ENCODE measurements at regions not wholly inside any gene's neighbourhood (a gene's known extent, or its start where the extent isn't known, plus 50 kb on each side); places are given as distances from the start of the nearest gene placed in this dataset.
A peak's percentile ranks its signal among the peaks of the same experiment; 100 is the strongest.
"Not testable (repeated sequence)": the region's sequence is repeated elsewhere in the genome, so short reads cannot be mapped to it uniquely, and the experiment has no call there.

DNA sequence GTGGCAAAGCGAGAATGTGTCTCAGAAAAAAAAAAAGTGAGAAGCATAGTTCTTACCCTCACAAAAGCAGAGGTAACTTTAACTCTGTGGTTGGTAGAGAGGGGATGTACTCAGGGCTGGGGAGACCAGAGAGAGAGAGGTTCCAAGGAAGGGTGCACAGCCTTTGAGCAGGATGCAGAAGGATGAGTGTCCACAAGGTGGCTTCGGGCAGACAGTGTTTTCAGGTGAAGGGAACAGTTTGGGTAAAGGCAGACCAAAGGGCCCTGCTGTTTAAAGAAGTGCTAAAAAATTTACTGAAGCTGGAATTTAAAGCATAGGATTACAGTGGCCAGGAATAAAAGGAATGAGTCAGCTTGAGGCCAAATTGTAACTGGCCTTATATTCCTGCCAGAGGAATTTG lies 2240.6 kb downstream of the EPHA3 start:
- H3K27me3 Mint-ChIP-seq, H3K27ac Mint-ChIP-seq, POLR2A ChIA-PET, DNase-seq, H3K36me3 Mint-ChIP-seq, H3K4me3 Mint-ChIP-seq, ATAC-seq, H3K4me1 Mint-ChIP-seq: not testable (repeated sequence)
- H3K9me3 Mint-ChIP-seq: peaks cover 8 to 56% (median 17%) of the 10 kb centered on the region in 9 donors

- peaks cover 0 to 51% (median 13%) of the 10 kb centered on the region in 9 donors for H3K9me3 Mint-ChIP-seq
- H3K36me3 Mint-ChIP-seq, ATAC-seq, H3K4me3 Mint-ChIP-seq, H3K4me1 Mint-ChIP-seq, DNase-seq, POLR2A ChIA-PET, H3K27me3 Mint-ChIP-seq, H3K27ac Mint-ChIP-seq: not testable (repeated sequence)
Measured at GRCh38 chr3:91349072-91349471, 2241.7 kb downstream of the EPHA3 start.

DNA sequence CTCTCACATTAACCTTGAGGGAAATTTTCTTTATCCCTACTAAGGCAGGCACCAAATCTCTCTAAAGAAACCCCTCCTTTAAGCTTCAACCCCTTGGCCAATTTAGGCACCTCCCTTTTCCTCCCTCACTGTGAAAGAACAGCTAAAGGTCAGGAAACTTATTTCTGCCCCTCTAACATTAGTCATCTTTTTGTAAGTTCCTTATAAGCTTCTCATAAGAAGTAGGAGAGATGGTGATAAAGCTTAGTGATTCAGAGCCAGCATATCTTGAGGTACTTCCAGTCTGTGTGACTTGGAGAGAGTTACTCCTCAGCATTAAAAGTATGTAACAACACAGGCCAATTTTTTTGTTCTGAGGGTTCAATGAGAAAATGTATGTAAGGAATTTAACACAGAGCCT lies 2244.7 kb downstream of the EPHA3 start:
- H3K27me3 Mint-ChIP-seq, POLR2A ChIA-PET, H3K36me3 Mint-ChIP-seq, DNase-seq, H3K4me3 Mint-ChIP-seq, H3K27ac Mint-ChIP-seq, ATAC-seq, H3K4me1 Mint-ChIP-seq: not testable (repeated sequence)
- H3K9me3 Mint-ChIP-seq: peaks cover 8 to 40% (median 12%) of the 10 kb centered on the region in 9 donors

DNA sequence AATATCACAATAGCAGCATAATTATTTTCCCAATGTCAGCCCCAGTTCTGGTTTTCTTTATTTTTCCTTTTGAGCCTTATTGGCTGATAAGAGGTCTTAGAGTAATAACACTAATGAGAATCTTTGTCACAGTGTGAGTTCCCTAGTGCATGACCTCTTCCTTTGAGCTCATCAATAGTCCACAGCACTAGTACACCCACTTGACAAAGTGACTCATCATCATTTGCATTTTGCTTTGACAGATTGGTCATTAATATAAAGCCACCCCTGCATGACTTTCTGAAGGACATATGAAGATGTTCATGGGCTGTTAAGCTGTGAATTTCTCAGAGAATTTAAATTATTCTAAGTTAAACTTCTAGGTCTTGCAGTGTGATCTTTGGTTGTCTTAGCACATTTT lies 2251.9 kb downstream of the EPHA3 start:
- DNase-seq, H3K4me3 Mint-ChIP-seq, H3K27me3 Mint-ChIP-seq, H3K36me3 Mint-ChIP-seq, H3K4me1 Mint-ChIP-seq, ATAC-seq, H3K27ac Mint-ChIP-seq, POLR2A ChIA-PET: not testable (repeated sequence)
- peaks cover 6 to 32% (median 12%) of the 10 kb centered on the region in 9 donors for H3K9me3 Mint-ChIP-seq

DNA sequence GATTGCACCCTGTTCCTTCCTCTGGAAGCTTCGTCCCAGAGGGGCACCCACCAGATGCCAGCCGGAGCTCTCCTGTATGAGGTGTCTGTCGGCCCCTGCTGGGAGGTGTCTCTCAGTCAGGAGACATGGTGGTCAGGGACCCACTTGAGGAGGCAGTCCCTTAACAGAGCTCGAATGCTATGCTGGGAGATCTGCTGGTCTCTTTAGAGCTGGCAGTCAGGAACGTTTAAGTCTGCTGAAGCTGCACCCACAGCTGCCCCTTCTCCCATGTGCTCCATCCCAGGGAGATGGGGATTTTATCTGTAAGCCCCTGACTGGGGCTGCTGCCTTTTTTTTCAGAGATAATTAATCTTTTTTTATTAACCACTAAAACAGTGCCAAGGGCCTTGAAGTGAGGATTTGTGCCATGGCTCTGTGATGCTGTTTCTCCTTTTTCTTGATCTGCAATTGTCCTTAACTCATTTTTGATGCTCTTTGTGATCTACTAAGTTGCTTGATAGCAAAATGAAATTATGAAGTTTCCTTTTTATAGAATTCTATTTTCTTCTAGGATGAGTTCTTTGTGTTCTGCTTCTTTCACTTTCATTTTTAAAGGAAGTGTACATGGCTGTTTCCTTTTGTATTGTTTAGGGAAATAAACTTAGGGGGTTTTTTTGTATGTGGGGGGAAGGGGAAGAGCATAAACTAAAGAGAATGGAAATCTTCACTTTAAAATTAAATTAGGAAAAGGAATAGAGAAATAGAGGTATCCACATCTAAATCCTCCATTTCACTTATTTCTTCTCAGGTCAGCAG lies 2275.9 kb downstream of the EPHA3 start:
- POLR2A ChIA-PET: not testable (repeated sequence)
- H3K4me3 Mint-ChIP-seq: peak overlapping the region in 1 of 10 donors; percentile 34

DNA sequence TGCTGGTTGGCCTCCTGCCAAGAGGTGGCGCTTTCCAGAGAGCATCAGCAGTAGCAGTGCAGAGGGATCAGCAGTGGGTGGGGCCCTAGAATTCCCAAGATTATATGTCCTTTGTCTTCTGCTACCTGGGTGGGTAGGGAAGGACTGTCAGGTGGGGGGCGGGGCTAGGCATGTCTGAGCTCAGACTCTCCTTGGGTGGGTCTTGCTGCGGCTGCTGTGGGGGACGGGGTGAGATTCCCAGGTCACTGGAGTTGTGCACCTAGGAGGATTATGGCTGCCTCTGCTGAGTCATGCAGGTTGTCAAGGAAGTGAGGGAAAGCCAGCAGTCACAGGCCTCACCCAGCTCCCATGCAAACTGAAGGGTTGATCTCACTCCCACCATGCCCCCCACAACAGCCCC lies 2296.5 kb downstream of the EPHA3 start:
- ATAC-seq, H3K4me1 Mint-ChIP-seq, H3K27me3 Mint-ChIP-seq, DNase-seq, POLR2A ChIA-PET, H3K27ac Mint-ChIP-seq, H3K4me3 Mint-ChIP-seq, H3K36me3 Mint-ChIP-seq: not testable (repeated sequence)
- peaks cover 0 to 13% (median 9%) of the 10 kb centered on the region in 9 donors for H3K9me3 Mint-ChIP-seq

More for the DNA sequence above, 2275.9 kb downstream of the EPHA3 start:
- H3K4me1 Mint-ChIP-seq, H3K27me3 Mint-ChIP-seq, DNase-seq, H3K36me3 Mint-ChIP-seq, ATAC-seq, H3K27ac Mint-ChIP-seq: not testable (repeated sequence)
- H3K9me3 Mint-ChIP-seq: peaks cover 6 to 40% (median 23%) of the 10 kb centered on the region in 9 donors

GRCh38 chr3:91442063-91442462 lies 2334.6 kb downstream of the EPHA3 start:
- H3K27ac Mint-ChIP-seq, H3K36me3 Mint-ChIP-seq, H3K4me3 Mint-ChIP-seq, ATAC-seq, H3K4me1 Mint-ChIP-seq, POLR2A ChIA-PET, DNase-seq, H3K27me3 Mint-ChIP-seq: not testable (repeated sequence)
- H3K9me3 Mint-ChIP-seq: peaks cover 0 to 29% (median 3%) of the 10 kb centered on the region in 9 donors

DNA sequence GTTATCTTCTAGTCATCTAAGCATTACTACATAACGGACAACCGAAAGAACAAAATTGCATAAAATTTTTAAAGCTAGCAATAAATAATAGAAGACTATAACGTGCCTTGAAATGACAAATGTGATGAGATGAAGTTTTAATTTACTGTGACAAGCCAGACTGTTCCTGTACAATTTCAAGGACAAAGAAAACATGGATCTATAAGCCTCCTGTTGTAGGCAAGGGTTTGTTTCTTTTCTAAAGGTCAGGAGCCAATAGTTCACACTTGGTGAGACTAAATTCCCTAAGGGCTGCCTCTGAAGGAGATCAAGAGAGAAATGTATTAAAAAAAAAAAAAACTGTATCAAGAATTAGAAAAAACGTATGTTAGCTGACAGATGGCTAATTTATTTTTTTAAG lies 2335.1 kb downstream of the EPHA3 start:
- POLR2A ChIA-PET, DNase-seq: not testable (repeated sequence)

GRCh38 chr3:91448379-91448778 lies 2341.0 kb downstream of the EPHA3 start:
- ATAC-seq, H3K27ac Mint-ChIP-seq, H3K36me3 Mint-ChIP-seq, POLR2A ChIA-PET, DNase-seq, H3K27me3 Mint-ChIP-seq, H3K4me3 Mint-ChIP-seq, H3K4me1 Mint-ChIP-seq: not testable (repeated sequence)
- peaks cover 0 to 18% (median 1%) of the 10 kb centered on the region in 9 donors for H3K9me3 Mint-ChIP-seq

More for the DNA sequence above, 2335.1 kb downstream of the EPHA3 start:
- peaks cover 0 to 26% (median 2%) of the 10 kb centered on the region in 9 donors for H3K9me3 Mint-ChIP-seq
- not testable (repeated sequence) for H3K4me1 Mint-ChIP-seq, ATAC-seq, H3K4me3 Mint-ChIP-seq, H3K27me3 Mint-ChIP-seq, H3K36me3 Mint-ChIP-seq, H3K27ac Mint-ChIP-seq

- H3K4me3 Mint-ChIP-seq, H3K27me3 Mint-ChIP-seq, H3K36me3 Mint-ChIP-seq, H3K27ac Mint-ChIP-seq, DNase-seq, H3K9me3 Mint-ChIP-seq, H3K4me1 Mint-ChIP-seq, POLR2A ChIA-PET, ATAC-seq: not testable (repeated sequence)
Measured at GRCh38 chr3:91466517-91466916, 2359.1 kb downstream of the EPHA3 start.

GRCh38 chr3:91469251-91469650 lies 2361.8 kb downstream of the EPHA3 start:
- H3K4me1 Mint-ChIP-seq, H3K27me3 Mint-ChIP-seq, H3K4me3 Mint-ChIP-seq, POLR2A ChIA-PET, DNase-seq, H3K27ac Mint-ChIP-seq, ATAC-seq, H3K36me3 Mint-ChIP-seq: not testable (repeated sequence)
- peaks cover 0 to 11% (median 4%) of the 10 kb centered on the region in 9 donors for H3K9me3 Mint-ChIP-seq

- H3K27me3 Mint-ChIP-seq, H3K27ac Mint-ChIP-seq, POLR2A ChIA-PET, DNase-seq, H3K4me1 Mint-ChIP-seq, H3K4me3 Mint-ChIP-seq, ATAC-seq, H3K36me3 Mint-ChIP-seq: not testable (repeated sequence)
- H3K9me3 Mint-ChIP-seq: peaks cover 3 to 12% (median 6%) of the 10 kb centered on the region in 9 donors
Measured at GRCh38 chr3:91485026-91485425, 2377.6 kb downstream of the EPHA3 start.

- H3K27ac Mint-ChIP-seq, H3K4me3 Mint-ChIP-seq, DNase-seq, H3K36me3 Mint-ChIP-seq, ATAC-seq, H3K27me3 Mint-ChIP-seq, H3K4me1 Mint-ChIP-seq, POLR2A ChIA-PET: not testable (repeated sequence)
- H3K9me3 Mint-ChIP-seq: peaks cover 3 to 12% (median 6%) of the 10 kb centered on the region in 9 donors
Measured at GRCh38 chr3:91485891-91486290, 2378.5 kb downstream of the EPHA3 start.

DNA sequence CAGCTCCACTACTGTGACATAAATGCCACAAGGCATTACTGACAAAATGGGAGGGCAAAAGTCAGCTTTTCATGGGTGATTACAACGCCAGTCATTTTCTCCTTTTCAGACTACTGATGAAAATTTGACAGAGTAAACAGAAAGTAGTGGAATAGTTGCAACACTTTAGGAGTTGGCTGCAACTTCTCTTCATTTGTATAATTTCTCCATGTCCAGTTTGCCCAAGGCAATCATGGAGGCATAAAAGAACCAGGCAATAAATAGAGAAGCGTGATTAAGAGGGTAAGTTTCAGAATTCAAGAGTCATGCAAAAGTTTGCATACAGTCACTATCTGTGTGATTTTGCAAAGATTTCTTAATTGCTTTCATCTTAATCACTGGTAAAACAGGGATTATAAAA lies 2390.3 kb downstream of the EPHA3 start:
- H3K4me1 Mint-ChIP-seq, H3K4me3 Mint-ChIP-seq, POLR2A ChIA-PET, ATAC-seq, DNase-seq, H3K27me3 Mint-ChIP-seq, H3K36me3 Mint-ChIP-seq, H3K27ac Mint-ChIP-seq: not testable (repeated sequence)
- H3K9me3 Mint-ChIP-seq: peaks cover 2 to 25% (median 9%) of the 10 kb centered on the region in 9 donors

All from naive thymus-derived CD8-positive, alpha-beta T cell (primary cell).